ENCODE measurements at regions not wholly inside any gene's neighbourhood (a gene's known extent, or its start where the extent isn't known, plus 50 kb on each side); places are given as distances from the start of the nearest gene placed in this dataset.

DNA sequence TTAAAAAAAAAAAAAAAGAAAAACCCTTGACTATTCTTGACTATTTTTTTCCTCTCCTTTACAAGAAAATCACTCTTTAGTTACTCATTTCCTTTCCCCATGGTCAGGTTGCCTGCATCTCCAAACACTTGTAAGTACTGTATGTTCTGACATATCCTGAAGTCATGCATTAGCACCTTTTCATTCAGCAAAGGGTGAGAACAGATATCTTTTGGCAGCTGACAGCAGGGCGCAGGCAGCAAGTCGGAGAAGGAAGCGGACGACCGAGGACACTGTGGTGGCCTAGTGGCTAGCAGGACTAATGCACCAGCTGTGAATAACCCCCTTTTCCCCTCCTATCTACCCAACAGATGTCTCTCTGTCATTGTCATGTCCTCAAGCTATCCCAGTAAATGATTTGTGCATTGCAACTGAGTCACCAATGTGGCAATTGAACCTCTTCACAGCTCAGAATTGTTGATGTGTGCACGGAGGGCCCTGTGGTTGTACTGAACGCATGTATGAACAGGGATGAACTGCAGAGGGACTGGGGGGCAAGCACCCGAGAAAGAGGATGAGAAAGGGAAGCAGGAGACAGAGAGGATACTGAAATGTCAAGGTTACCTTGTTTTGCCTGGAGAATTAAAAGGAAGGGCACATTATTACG, 996.0 kb upstream of the ARRDC3 start:
- TF ChIP-seq, protein P1, sequence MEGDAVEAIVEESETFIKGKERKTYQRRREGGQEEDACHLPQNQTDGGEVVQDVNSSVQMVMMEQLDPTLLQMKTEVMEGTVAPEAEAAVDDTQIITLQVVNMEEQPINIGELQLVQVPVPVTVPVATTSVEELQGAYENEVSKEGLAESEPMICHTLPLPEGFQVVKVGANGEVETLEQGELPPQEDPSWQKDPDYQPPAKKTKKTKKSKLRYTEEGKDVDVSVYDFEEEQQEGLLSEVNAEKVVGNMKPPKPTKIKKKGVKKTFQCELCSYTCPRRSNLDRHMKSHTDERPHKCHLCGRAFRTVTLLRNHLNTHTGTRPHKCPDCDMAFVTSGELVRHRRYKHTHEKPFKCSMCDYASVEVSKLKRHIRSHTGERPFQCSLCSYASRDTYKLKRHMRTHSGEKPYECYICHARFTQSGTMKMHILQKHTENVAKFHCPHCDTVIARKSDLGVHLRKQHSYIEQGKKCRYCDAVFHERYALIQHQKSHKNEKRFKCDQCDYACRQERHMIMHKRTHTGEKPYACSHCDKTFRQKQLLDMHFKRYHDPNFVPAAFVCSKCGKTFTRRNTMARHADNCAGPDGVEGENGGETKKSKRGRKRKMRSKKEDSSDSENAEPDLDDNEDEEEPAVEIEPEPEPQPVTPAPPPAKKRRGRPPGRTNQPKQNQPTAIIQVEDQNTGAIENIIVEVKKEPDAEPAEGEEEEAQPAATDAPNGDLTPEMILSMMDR (IDR thresholded peaks at IDR 0.05) = no peak
- TF ChIP-seq POLR2A (IDR thresholded peaks at IDR 0.05) = no peak
- no peak for TF ChIP-seq EP300 (IDR thresholded peaks at IDR 0.05)
